Activated CD4-positive, CD25-positive, alpha-beta regulatory T cell treated with anti-CD3 and anti-CD28 coated beads, Interleukin-2, amount 50 U/mL, for 72 hours (primary cell): ENCODE measurements at regions not wholly inside any gene's neighbourhood (a gene's known extent, or its start where the extent isn't known, plus 50 kb on each side); places are given as distances from the start of the nearest gene placed in this dataset.

ENCODE experiments used
- DNase-seq: peaks from one replicate; pipeline ENCODE4 v3.0.0; 2021

DNA sequence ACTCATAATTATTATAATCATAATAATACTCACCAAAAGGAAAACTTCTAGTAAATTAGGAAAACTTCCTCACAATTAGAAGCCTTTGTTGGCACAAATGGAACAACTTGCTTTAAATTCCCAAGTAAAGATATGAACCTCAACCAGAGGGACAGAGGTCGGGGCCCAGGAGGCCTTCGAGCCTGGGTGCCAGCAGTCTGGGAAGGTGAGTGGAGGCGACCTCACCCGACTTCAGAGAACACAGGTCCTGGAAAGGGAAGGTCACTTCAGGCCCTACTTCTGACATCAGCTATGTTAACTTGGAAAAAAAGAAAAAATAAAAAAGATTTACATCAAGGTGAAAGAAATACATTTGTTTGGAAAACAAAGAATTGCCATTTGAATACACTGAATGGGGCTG is 350.0 kb upstream of the MYT1L start:
- no peak for DNase-seq

DNA sequence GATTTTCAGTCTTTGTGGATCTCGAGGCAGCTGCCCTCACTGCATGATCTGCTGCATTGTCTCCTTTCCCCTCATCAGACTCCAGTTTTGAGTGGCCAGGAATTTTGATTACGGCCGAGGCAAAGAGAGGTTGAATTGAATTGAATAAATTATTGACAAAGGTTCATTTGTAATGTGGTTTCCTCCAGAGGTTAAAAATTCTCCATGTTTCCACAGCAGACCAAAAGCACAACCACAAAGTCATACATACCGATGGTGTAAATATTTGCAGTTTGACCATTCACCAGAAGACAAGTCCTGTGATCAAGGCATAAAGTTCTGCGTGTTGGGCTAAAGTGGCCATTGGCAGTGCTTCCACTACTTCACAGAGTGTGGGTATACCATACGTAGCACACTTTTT is 343.8 kb upstream of the MYT1L start:
- no peak for DNase-seq

DNA sequence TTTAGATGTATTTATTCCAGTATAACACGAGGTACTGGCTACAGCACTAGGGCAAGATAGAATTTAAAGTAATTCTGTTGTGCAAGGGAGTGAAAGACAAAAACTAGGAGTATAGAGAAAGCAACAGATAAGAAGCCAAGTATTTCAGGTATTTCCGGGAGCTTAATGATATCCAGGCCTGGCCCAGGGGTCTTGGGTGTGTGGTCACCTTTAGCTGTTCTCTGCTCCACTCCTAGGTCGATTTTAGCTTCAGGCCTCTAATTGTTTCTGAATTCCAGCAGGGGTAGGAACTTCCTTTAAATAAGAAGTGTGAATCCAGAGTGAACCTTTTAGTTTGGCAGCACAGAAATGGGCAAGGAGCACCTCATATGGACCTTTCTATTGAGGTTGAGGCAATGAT is 342.3 kb upstream of the MYT1L start:
- no peak for DNase-seq

DNA sequence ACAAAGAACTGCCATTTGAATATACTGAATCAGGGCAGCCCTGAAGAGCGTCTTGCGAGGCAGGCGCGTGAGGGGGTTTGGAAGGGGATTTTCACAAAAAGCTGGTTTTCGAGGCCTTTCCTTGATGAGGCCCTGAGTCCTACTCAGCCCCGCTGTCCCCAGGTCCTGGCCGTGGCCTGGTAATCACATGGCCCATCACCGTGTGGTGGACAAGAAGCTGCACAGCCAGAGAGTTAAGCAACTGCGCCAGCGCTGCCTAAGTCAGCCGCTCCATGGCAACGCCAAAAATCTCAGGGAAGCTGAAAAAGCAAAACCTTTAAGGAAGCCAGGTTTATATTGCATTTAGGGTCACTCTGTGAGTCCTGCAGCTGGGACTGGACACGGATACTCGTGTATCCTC is 341.2 kb upstream of the MYT1L start:
- no peak for DNase-seq

DNA sequence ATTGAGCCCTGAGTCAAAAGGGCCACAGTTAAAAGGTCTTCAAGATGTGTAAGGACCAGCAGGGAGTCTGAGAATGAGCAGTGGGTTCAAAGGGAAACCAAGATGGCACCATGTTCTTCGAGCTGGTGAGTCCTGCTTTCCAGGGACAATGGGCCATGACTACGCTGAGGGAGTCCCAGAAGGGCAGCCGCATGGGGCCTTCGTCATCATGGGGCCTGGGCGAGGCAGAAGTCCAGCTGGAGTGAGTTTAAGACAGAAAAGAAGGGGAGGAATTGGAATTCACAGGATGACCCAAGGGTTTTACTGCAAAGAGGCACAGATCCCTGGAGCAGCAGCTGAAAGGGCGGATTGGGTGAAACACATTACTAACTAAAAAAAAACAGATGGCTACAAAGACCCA is 340.8 kb upstream of the MYT1L start:
- DNase-seq, result no peak

DNA sequence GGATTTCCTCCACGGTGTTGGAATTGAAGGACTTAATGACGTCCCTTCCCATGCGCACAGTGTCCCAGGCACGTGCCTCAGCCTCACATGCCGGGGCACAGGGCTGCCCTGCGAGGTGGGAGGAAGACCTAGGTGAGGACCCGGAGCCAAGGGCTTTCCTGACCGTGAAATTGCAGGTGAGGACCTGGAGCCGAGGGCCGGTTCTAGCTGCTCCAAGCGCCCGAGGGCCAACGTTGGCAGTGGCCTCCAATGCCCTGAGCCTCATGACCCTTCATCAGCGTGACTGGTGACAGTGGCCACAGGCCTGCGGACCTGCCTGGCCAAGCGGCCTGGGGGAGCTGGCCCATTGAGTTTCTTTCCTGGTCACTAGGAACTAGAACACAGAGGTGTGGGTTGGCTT is 338.2 kb upstream of the MYT1L start:
- DNase-seq, result no peak

DNA sequence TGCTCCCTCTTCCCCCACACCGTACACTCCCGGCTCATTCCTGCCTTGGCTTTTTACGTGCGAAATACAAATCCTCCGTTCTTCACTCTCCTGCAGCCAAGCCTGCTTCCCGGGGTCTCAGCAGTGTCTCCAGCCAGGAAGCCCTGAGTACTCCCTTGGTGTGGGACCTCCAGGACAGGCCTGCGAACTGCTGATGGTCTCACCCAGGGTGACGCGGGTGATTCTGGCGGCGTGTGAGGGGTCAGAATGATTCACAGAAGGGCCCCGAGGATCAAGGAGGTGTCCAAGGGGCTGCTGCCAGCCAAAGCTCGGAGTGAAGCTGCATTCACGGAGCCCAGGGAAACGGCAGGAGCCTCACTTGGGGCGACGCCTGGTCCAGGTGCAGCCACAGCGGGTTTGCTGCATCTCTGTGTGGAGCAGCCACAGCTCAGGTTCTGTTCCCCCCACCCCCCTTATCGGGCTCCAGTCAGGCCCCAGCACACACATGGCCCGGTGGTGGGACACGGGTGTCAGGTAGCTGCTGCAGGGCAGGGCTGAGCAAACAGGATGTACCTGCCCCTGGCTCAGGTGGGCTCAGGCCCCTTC is 337.7 kb upstream of the MYT1L start:
- no peak for DNase-seq

DNA sequence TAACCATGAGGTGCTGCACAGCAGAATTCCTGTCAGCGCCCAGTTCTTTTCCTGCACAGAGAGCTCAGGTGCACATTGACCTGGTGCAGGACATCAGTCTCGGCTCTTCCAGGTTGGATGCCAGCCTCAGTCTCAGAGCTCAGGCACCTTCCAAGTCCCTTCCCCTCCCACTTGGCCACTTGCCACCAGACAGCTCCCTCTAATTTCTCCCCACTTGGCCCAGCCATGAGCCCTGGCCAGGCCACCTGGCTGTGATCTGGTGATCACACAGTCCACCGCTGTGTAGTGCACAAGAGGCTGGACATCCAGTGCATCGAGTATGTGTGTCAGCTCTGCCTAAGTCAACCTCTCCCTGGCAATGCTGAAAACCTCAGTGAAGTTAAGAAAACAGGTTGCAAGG is 336.6 kb upstream of the MYT1L start:
- DNase-seq, result no peak

DNA sequence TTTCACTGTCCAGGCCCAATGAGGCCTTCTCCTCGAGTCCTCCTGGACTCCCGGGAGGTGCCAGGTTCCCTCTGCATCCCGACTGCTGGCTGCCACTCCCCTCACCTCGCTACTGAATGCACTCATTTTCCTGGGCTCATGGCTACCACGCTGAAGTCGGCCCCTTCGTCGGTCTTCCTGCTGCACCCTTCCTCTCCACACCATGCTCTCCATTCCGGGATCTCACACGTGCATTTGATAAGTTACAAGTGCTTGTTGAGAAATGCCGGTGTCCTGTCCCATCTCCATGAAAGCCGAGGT is 334.7 kb upstream of the MYT1L start:
- DNase-seq, result no peak

DNA sequence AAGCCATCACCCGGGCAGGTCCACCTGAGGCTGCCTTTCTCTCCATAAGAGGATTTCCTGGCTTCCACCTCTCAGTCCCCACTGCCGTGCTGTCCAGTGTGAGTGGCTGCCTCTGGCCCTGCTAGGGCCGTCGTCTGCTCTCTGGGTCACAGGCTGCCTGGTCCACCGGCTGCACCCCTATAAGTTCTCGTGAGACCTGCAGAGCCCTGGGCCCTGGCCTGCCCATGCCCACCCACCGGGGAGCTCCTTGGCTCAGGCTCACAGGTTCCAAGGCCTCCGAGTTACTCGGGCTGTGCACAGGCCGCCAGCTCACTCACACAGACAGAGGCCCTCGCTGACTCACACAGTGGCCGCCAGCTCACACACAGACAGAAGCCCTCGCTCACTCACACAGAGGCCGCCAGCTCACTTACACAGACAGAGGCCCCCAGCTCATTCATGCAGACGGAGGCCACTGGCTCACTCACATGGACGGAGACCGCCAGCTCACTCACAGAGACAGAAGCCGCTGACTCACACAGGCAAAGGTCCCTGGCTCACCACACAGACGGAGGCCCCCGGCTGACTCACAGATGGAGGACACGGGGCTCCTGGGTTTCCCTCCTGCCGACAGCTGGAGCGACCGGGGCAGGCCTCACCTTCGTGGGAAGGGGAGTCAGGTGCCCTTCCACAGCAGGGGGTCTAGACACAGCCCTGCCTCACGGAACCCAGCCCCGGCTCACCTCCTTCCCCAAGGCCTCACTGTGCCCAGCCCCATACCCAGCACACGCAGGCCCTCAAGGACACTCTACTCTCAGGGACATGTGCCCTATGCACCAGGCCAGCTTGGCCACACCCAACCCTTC is 334.1 kb upstream of the MYT1L start:
- no peak for DNase-seq

DNA sequence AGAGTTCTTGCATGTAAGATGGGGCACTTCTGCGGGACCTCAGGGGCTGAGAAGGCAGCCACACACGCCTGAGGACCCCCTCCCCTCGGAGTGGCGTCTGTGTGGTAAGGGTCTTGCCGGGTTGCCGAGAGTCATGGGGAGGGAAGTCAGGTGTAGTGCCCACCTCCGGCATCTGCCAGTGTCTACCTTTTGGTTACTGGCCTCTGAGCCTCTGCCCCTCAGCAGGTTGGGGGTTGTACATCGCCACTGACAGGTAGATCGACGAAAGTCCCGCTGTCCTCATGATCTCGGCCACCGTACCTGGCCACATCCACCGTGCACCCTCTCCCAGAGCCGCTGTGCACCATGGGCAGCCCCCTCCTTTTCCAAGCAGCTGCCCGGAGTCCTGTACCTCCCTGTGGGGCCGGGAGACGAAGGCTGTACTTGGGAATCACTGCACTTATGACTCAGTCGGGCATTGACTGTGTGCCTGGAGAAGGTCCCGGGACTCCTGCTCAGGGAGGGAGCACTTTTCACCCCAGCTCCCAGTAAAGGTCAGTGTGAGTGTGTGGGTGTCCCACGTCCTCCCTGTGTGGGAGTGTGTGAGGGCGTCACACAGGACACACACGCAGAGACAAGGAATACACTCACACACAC is 332.4 kb upstream of the MYT1L start:
- no peak for DNase-seq

DNA sequence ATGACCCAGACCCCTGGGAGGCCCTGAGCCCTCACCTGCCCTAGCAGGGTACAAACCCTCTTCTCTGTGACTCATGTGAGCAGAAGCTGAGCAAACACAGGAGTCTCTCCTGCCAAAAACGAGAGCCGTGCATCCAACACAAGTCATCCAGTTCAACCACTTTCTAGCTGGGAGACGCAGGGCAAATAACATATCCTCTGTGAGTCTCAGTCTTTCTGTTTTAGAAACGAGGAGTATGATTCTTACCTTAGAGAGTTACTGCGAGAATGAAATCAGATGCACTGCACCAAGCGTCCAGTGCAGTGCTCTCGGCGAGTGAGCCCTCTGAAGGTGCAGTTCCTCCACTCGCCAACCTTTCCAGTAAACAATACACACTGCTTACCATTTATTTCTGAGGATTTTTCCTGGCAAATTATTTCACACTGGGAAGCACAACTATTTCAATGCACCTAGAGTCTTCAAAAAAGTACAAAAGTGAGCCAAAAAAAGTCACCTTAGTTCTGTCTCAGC is 331.8 kb upstream of the MYT1L start:
- no peak for DNase-seq

DNA sequence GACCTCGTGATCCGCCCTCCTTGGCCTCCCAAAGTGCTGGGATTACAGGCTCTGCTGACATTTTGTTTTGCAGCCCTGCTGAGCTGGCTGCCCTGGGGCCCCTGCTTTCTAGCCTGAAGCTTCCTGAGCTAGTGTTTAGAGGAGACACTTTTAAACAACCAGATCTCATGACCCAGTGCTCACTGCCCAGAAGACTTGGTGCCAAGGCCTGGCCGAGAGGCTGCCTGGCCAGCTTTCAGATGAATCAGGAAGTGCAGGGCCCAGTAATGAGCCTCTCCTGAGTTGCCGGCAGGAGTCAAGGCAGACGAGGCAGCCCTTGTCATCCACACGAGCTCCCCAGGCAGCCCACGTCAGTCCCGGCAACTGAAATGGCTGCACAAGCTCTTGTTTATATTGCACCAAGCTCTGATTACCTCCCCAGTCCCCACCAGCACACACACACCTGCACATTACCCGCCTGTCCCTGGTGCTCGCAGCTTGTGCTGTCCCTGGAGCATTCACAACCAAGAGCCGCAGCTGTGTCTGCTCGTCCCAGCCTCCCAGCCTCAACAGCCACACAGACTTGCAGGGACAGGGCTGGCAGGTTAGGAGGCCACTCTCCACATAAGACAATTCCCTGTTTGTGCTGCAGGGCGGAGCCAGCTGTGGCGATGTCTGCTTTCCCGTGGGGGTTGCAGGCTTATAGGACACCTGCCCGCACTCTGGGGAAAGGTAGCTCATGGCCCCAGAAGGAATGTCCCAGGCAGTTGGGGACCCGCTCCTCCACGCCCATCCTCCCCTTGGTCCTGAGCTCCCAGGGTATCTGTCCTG is 331.2 kb upstream of the MYT1L start:
- DNase-seq, result no peak

DNA sequence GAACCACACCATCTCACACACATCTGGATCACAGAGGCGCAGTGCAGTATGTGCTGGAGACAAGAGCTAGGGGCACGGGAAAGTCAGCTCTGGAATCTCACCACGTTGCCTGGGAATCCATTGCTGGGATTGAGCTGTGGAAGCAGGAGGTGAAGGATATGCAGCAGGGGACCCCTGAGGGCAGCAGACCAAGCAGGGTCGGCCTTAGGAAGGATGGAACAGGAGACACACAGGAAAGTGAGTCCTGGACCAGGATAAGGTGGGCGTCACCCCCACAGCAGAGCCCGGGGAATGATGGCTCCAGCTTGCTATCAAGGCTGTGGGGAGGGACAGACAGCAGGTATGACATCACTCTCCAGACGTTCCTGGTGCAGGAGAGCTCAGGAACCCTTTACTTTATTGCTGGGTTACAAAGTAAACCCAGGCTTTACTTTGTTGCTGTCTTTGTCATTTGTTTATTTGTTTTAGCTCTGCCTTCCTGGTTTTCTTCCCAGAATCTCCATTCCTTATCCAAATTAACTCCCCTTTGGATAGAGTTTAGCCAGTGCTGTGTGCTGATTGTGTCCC is 329.8 kb upstream of the MYT1L start:
- no peak for DNase-seq

DNA sequence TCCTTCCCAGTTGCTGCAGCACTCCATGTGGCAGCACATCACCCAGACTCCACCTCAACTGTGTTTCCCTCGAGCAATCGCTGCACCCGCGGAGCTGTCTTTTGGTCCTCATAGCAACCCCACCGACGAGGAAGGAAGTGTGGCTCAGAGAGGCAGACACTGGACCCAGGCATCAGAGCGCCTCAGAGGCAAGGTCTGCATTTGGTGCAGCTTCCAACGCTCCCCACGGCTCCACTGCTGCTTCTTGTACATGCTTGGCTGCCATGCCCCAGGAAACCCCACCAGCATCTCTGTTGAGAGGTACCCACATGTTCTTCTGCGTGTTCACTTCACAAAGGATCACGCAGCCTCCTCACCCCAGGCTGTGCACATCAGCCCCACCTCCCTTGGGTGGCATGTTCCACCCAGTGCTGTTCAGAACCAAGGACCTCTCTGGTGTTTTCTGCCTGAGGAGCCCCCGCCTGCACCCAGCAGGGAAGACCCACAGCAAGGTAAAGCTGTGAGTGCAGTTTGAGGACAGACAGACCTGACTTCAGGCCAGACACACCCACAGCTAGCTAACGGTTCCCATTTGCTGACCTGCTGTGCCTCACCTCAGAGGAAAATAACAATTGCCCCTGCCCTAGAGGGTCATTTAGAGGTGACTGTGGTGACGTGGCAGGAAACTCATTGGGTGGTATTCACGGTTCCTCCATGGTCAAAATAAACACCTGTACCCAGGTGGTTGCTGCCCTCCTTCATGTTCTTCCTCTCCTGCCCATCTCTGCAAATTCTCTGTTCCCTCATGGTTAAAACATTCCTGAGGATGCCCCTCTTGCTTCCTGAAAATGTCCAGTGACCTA is 326.3 kb upstream of the MYT1L start:
- DNase-seq, result no peak

DNA sequence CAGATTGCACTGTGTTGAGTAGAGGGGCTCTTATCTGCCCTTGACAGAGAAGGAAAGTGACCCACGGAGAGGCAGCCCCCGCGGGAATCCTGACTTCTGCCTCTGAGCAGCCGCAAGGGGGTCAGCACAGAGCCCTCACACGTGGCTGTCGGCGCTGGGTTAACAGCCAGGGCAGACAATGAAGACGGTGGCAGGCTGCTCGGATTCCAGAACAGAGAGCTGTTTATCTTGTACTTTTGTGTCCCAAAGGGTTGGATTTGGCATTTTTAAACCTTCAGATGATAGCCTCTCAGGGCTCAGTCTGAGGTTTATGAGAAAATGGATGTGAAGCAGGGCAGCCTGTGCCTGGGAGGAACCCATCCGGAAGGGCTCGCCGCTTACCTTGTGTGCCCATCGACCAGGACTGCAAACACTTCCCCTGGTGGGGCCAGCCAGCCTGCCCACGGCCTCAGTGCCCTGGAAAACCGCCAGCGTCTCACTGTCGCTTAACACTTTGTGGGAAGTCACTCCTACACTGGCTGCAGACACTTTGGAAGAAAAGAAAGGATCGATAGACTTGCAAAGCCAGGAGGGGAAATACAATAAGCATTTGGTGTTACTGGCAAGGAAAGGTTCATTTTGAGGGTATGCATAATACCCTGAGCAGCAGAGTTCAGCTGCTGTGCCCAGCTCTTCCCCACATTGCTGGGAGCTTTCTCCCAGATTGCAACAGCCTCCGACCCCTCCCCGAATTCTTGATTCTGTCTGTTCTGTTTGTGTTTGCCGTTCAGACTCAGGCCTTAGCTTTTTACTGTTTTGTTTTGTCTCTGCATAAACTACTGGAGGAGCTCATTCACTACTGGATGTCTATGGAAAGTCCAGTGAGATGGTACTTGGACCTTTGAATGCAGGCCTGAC is 325.3 kb upstream of the MYT1L start:
- DNase-seq, result no peak

DNA sequence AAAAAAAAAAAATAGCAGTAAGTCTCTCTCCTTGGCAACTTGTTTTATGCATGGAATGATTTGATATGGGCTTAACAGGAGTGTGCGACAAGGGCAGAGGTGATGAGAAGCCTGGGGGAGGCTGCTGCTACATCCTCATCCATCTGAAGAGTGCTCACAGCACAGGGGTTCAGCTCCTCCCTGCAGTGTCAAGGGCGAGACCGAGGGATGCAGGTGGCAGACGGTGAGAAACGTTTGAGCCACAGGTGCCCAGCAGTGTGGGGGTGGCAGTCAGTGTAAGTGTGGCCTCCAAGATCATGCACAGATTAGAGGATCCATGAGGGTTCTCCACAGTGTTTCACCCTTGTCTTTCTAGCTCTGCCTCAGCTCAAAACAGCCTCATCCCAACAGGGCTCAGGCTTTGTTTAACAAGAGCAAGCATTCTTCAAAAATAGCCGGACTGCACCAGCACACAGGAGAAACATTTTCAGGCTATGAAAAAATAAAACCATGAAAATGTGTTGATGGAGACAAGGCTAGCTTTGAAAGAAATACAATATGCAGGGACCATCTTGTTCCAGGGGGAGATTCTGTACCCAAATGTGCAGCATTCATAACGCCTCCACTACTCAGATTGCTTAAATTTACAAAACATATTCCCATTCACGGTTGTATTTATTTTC is 324.5 kb upstream of the MYT1L start:
- no peak for DNase-seq

DNA sequence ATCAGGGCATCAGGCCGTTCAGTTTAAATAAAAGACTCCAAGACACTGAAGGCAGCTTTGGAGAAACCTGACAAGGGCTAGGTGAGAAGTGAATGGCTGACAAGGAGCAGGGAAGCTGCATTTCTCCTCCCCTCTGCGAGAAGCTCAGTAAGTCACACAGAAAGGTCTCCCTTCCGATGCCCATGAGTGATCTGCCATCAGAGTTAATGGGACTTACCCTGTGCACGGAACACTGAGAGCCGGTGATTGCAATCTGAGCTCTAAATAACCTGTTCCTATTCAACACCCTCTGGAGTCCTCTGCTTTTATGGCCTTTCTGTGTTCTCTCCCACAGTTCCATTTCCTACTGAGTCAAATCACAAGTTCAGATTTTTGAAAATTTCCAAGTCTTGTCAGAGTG is 322.2 kb upstream of the MYT1L start:
- DNase-seq, result no peak

DNA sequence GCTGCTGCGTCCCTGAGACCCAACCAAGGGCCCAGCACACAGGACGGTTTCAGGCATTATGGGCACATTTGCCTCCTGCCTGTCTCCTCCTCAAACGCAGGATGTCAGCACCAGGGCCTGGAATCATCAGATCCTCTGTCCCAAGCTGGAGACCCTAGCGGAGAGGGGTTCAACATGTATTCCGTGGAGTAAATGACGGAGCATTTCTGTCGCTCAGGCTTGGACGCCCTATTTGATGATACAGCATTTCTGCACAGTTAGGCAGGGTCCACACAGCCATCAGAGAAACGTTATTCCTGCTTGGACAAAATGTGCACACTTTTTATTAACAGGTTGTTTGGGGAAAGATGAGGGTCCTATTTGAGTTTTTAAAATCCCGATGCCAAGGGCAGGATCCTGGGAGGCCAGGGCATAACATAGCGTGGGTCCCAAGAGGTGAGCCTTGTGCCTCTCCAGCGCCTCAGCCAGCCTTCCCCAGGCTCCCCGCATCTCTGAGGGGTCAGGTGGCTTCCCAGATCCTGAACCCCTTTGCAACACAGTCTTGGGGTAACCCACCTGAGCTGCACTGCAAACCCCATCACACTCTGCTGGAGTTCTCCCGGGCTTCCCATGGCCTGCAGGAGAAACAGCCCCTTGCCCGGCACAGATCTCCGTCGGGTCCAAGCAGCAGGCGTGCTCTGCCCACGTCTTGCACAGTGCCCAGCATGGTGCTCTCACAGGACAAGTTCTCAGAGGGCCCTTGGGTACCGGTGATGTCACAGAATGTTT is 319.7 kb upstream of the MYT1L start:
- no peak for DNase-seq
